IMR-90 (cell line): ENCODE measurements at regions not wholly inside any gene's neighbourhood (a gene's known extent, or its start where the extent isn't known, plus 50 kb on each side); places are given as distances from the start of the nearest gene placed in this dataset.

ENCODE experiments used
- ATAC-seq: fragments of 200-7000 bp; cut with Tn5 transposase; 2 replicates; pipeline ENCODE4 v1.9.1; 2020; ENCODE audit warnings: low read depth, mild to moderate bottlenecking, moderate library complexity
- BruUV-seq: library from RNA; stranded (reverse); fragments of 400-500 nt; replicated peaks from 2 replicates; lab custom pipeline; 2021; lab: Mats Ljungman, UMichigan
- CTCF ChIA-PET: fragments of 300-600 bp; formaldehyde crosslinking; extraction: SDS; loops from one replicate; lab custom pipeline; 2021; ENCODE audit warnings: antibody characterized with exemption; lab: Yijun Ruan, JAX
- POLR2A ChIA-PET: fragments of 300-600 bp; sonication (Branson Sonifier 250); formaldehyde crosslinking; loops from one replicate; lab custom pipeline; 2022; ENCODE audit warnings: antibody characterized with exemption; ENCODE audit not compliant: unreplicated experiment; lab: Charles Lee
- DNase-seq: peaks from one replicate; pipeline ENCODE4 v3.0.0; 2013
- H2AFZ ChIP-seq: replicated peaks from 2 replicates; pipeline ENCODE3; 2013; ENCODE audit warnings: low read length, mild to moderate bottlenecking; ENCODE audit not compliant: poor library complexity
- H2AK5ac ChIP-seq: 2 replicates; pipeline ENCODE4 v1.6.1; 2013; ENCODE audit warnings: low read depth, low read length, inconsistent platforms
- H2AK9ac ChIP-seq: replicated peaks from 2 replicates; pipeline ENCODE3; 2013; ENCODE audit warnings: mild to moderate bottlenecking, low read depth, low read length, moderate library complexity; ENCODE audit not compliant: poor library complexity
- H2BK120ac ChIP-seq: 2 replicates; pipeline ENCODE4 v1.6.1; 2013; ENCODE audit warnings: low read depth, low read length, inconsistent platforms
- H2BK15ac ChIP-seq: 3 replicates; pipeline ENCODE4 v1.6.1; 2013; ENCODE audit warnings: low read depth, low read length, inconsistent platforms
- H2BK20ac ChIP-seq: 2 replicates; pipeline ENCODE4 v1.6.1; 2013; ENCODE audit warnings: low read depth, mild to moderate bottlenecking, inconsistent platforms, low read length, moderate library complexity
- H2BK5ac ChIP-seq: 2 replicates; pipeline ENCODE4 v1.6.1; 2013; ENCODE audit warnings: mild to moderate bottlenecking, low read depth, low read length, inconsistent platforms; ENCODE audit not compliant: poor library complexity, severe bottlenecking
- H3K14ac ChIP-seq: replicated peaks from 2 replicates; pipeline ENCODE4 v1.6.1; 2013; ENCODE audit warnings: low read depth, low read length, inconsistent platforms
- H3K18ac ChIP-seq: 2 replicates; pipeline ENCODE4 v1.6.1; 2013; ENCODE audit warnings: low read depth, low read length, control low read depth
- H3K23ac ChIP-seq: 2 replicates; pipeline ENCODE4 v1.6.1; 2013; ENCODE audit warnings: low read depth, low read length, inconsistent platforms
- H3K27ac ChIP-seq: 2 replicates; pipeline ENCODE4 v1.5.1; 2013; ENCODE audit warnings: mild to moderate bottlenecking, control low read depth, low read length; ENCODE audit not compliant: insufficient read depth
- H3K27me3 ChIP-seq: 2 replicates; pipeline ENCODE4 v1.6.1; 2013; ENCODE audit warnings: low read length; ENCODE audit not compliant: control insufficient read depth, insufficient read depth
- H3K36me3 ChIP-seq: 2 replicates; pipeline ENCODE4 v1.6.1; 2013; ENCODE audit warnings: low read length, mixed read lengths; ENCODE audit not compliant: control insufficient read depth, insufficient read depth
- H3K4ac ChIP-seq: 2 replicates; pipeline ENCODE4 v1.6.1; 2013; ENCODE audit warnings: low read depth, low read length, inconsistent platforms
- H3K4me1 ChIP-seq: 2 replicates; pipeline ENCODE4 v1.6.1; 2013; ENCODE audit warnings: low read length, mixed read lengths; ENCODE audit not compliant: control insufficient read depth, insufficient read depth
- H3K4me2 ChIP-seq: 2 replicates; pipeline ENCODE4 v1.6.1; 2013; ENCODE audit warnings: low read depth, mild to moderate bottlenecking, control low read depth, low read length, moderate library complexity
- H3K4me3 ChIP-seq: 2 replicates; pipeline ENCODE4 v1.5.1; 2013; ENCODE audit warnings: low read depth, mild to moderate bottlenecking, control low read depth, low read length, moderate library complexity; ENCODE audit not compliant: insufficient read depth
- H3K56ac ChIP-seq: 2 replicates; pipeline ENCODE4 v1.6.1; 2013; ENCODE audit warnings: low read length, inconsistent platforms; ENCODE audit not compliant: insufficient read depth; ENCODE audit errors: extremely low read depth
- H3K79me1 ChIP-seq, 2 experiments: 2 replicates each; pipeline ENCODE4 v1.6.1; 2013; ENCODE audit warnings: low read length in 2 of 2, inconsistent platforms in 1 of 2, low read depth in 1 of 2
- H3K9ac ChIP-seq: 2 replicates; pipeline ENCODE4 v1.6.1; 2013; ENCODE audit warnings: low read depth, low read length, control low read depth
- H3K9me1 ChIP-seq: 2 replicates; pipeline ENCODE4 v1.6.1; 2013; ENCODE audit warnings: low read length, inconsistent platforms; ENCODE audit not compliant: insufficient read depth
- H3K9me3 ChIP-seq: 2 replicates; pipeline ENCODE4 v1.6.1; 2013; ENCODE audit warnings: low read length; ENCODE audit not compliant: control insufficient read depth, insufficient read depth
- H4K20me1 ChIP-seq: 2 replicates; pipeline ENCODE4 v1.6.1; 2013; ENCODE audit warnings: low read length, inconsistent platforms; ENCODE audit not compliant: insufficient read depth
- H4K5ac ChIP-seq: 2 replicates; pipeline ENCODE4 v1.6.1; 2013; ENCODE audit warnings: mild to moderate bottlenecking, low read depth, low read length, control low read depth
- H4K8ac ChIP-seq, 2 experiments: 2 replicates each; pipeline ENCODE4 v1.6.1; 2013; ENCODE audit warnings: low read depth in 2 of 2, low read length in 2 of 2, control low read depth in 1 of 2, inconsistent platforms in 1 of 2
- H4K91ac ChIP-seq: 2 replicates; pipeline ENCODE4 v1.6.1; 2013; ENCODE audit warnings: low read depth, low read length, inconsistent platforms; ENCODE audit not compliant: insufficient read depth
- BHLHE40 ChIP-seq: fragments of 150-350 bp; IDR thresholded peaks from 2 replicates; pipeline ENCODE4 v1.6.1; 2016; ENCODE audit warnings: mild to moderate bottlenecking, low read depth, low read length
- POLR2A ChIP-seq: IDR thresholded peaks from 2 replicates; pipeline ENCODE4 v1.6.1; 2012; ENCODE audit warnings: mild to moderate bottlenecking, low read depth, low read length
- SMC3 ChIP-seq: fragments of 150-350 bp; IDR thresholded peaks from 2 replicates; pipeline ENCODE4 v1.6.1; 2016; ENCODE audit warnings: low read depth, mild to moderate bottlenecking, antibody characterized with exemption, low read length, moderate library complexity
- whole genome bisulfite sequencing, 2 experiments: methylation state at CpG; one replicate each; pipeline versions ENCODE4 v1.1.5 to v1.1.7; 2013; ENCODE audit warnings: missing lambda C conversion rate in 2 of 2; ENCODE audit not compliant: insufficient read length in 1 of 2; ENCODE audit errors: extremely low coverage in 2 of 2; 5-methylcytosine and 5-hydroxymethylcytosine counted together
- dilution Hi-C: fragments of 300-500 bp; cut with HindIII; formaldehyde crosslinking; loops from one replicate; pipeline ENCODE4 v1.14.3; 2018; ENCODE audit warnings: low sequenced_read_pairs; ENCODE audit not compliant: unreplicated experiment
- in situ Hi-C: fragments of 300-500 bp; cut with MboI; formaldehyde crosslinking; loops from 3 replicates; pipeline ENCODE4 v1.14.3; 2019; ENCODE audit warnings: low sequenced_read_pairs, inconsistent platforms, mixed read lengths
- intact Hi-C: fragments of 100-400 bp; cut with micrococcal nuclease; formaldehyde crosslinking; loops from 2 replicates; pipeline ENCODE4 v1.10.0; 2022

DNA sequence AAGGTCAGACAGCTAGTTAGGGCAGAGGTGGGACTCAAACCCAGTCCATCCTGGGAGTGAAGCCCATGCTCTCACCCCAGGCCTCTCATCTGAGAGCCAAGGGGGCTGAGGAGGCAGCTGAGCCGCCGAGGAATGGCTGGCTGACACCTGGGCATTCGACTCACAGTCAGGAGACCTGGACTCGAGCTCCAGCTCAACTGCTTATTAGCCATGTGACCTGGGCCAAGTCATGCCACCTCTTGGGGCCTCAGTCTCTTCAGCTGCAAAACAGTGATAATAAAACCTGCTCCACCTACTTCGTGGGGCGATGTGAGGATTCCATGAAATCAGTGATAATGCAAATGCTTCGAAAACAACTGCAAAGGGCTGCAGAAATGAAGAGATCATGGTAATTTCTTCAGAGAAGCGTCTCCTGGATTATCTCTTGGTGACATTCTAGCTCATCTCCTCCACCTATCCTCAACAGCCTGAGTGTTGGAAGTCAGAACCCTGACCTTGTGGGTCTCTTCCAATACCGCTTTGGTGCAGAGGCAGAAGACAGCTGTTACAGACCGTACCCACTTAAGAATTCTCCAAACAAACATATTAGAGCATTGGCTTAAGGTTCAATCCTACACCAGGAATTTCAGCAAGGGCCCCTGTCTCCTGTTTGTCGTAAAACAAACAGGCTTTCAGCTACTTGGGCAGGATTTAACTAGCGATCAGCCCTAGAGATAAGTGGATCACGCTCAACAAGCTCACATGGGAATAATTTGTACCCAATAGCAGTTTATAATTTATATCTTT, 60.0 kb upstream of the PIM1 start:
- BruUV-seq = no TSS peak
- Histone ChIP-seq H3K27me3 (peaks cover 2% of the 10 kb centered on the region; the same call in 1 of the 2 replicates), H3K4me3 (no peak overlapping the region), H2BK120ac (no peak overlapping the region), H3K4me2 (no peak overlapping the region), H2AFZ (no peak overlapping the region), H3K18ac (no peak overlapping the region; the same call in 1 of the 2 replicates), H4K5ac (no peak overlapping the region), H3K14ac (no peak overlapping the region), H3K23ac (no peak overlapping the region), H3K27ac (no peak overlapping the region), H3K79me1 (no peaks in the 10 kb centered on the region), H2AK5ac (no peak overlapping the region), H3K9me3 (no peaks in the 10 kb centered on the region), H2AK9ac (no peak overlapping the region), H3K9me1 (no peaks in the 10 kb centered on the region), H3K56ac (no peak overlapping the region), H2BK20ac (no peak overlapping the region), H3K36me3 (no peaks in the 10 kb centered on the region), H3K9ac (no peak overlapping the region; the same call in 1 of the 2 replicates), H4K91ac (no peak overlapping the region), H4K20me1 (no peaks in the 10 kb centered on the region), H3K4ac (no peak overlapping the region), H2BK5ac (no peak overlapping the region), H4K8ac (no peak overlapping the region), H3K4me1 (peaks cover 5% of the 10 kb centered on the region; the same call in 1 of the 2 replicates), H2BK15ac (no peak overlapping the region)
- in situ Hi-C loops = no loop called here
- POLR2A ChIA-PET = interaction anchor here (0.5 kb wide), 1 partner anchor 10 kb away, joined by 4 read pairs; no protein-coding TSS in a partner anchor
- WGBS, 2 experiments = 61% methylated on average over 5 of the region's 13 CpGs; no CpG with 5 or more reads in 1 of the 2 experiments
- CTCF ChIA-PET = interaction anchor here (0.6 to 1.1 kb wide), 3 partner anchors 100 to 598 kb away, joined by 3 read pairs; no protein-coding TSS in a partner anchor
- intact Hi-C loops = no loop called here
- ATAC-seq (peak; percentile 21; the same call in 1 of the 2 replicates), DNase-seq (no peak)
- dilution Hi-C loops = no loop called here
- TF ChIP-seq POLR2A (no peak), BHLHE40 (no peak), SMC3 (no peak)
